A673 (cell line): ENCODE measurements at regions not wholly inside any gene's neighbourhood (a gene's known extent, or its start where the extent isn't known, plus 50 kb on each side); places are given as distances from the start of the nearest gene placed in this dataset.

Source experiments
- BruUV-seq: library from RNA; stranded (reverse); fragments of 400-500 nt; replicated peaks from 2 replicates; lab custom pipeline; 2021; lab: Mats Ljungman, UMichigan
- CTCF ChIA-PET: fragments of 300-600 bp; sonication (Branson Sonifier 250); formaldehyde crosslinking; loops from one replicate; lab custom pipeline; 2022; ENCODE audit warnings: antibody characterized with exemption; lab: Charles Lee
- POLR2A ChIA-PET: fragments of 300-600 bp; sonication (Branson Sonifier 250); formaldehyde crosslinking; loops from one replicate; lab custom pipeline; 2022; ENCODE audit warnings: antibody characterized with exemption; ENCODE audit not compliant: low non-redundant PET; lab: Charles Lee
- DNase-seq: peaks from one replicate; pipeline ENCODE4 v3.0.0-alpha.2; 2015; ENCODE audit warnings: low spot score
- H3K27ac ChIP-seq: fragments of 200-600 bp; sonication (generic); 2 replicates; pipeline ENCODE4 v1.5.1; 2016; ENCODE audit warnings: mixed run types, low read depth, mild to moderate bottlenecking, mixed read lengths, antibody characterized with exemption, low read length; ENCODE audit not compliant: poor library complexity, severe bottlenecking
- H3K27me3 ChIP-seq: fragments of 200-600 bp; sonication (generic); replicated peaks from 2 replicates; pipeline ENCODE4 v1.6.1; 2017; ENCODE audit warnings: mixed run types, low read depth, mild to moderate bottlenecking, mixed read lengths, antibody characterized with exemption, low read length; ENCODE audit not compliant: insufficient read depth, poor library complexity
- H3K36me3 ChIP-seq: fragments of 200-600 bp; sonication (generic); 2 replicates; pipeline ENCODE4 v1.6.1; 2016; ENCODE audit warnings: mixed run types, mild to moderate bottlenecking, mixed read lengths, antibody characterized with exemption, low read length; ENCODE audit not compliant: insufficient read depth, poor library complexity, severe bottlenecking
- H3K4me1 ChIP-seq: fragments of 200-600 bp; sonication (generic); 2 replicates; pipeline ENCODE4 v1.6.1; 2017; ENCODE audit warnings: mixed run types, mild to moderate bottlenecking, mixed read lengths, antibody characterized with exemption, low read length; ENCODE audit not compliant: insufficient read depth, poor library complexity, severe bottlenecking
- H3K4me3 ChIP-seq: fragments of 200-600 bp; sonication (generic); 2 replicates; pipeline ENCODE4 v1.5.1; 2016; ENCODE audit warnings: low read depth, mixed run types, mild to moderate bottlenecking, mixed read lengths, low read length; ENCODE audit not compliant: poor library complexity, severe bottlenecking
- H3K9me3 ChIP-seq: fragments of 200-600 bp; sonication (generic); 2 replicates; pipeline ENCODE4 v1.6.1; 2016; ENCODE audit warnings: mixed run types, low read depth, mild to moderate bottlenecking, mixed read lengths, antibody characterized with exemption, low read length; ENCODE audit not compliant: poor library complexity, severe bottlenecking
- EZH2 ChIP-seq: fragments of 200-600 bp; sonication (generic); IDR thresholded peaks from 2 replicates; pipeline ENCODE4 v1.6.1; 2017; ENCODE audit warnings: borderline replicate concordance, low read depth, mild to moderate bottlenecking, mixed read lengths, antibody characterized with exemption, low read length; ENCODE audit not compliant: poor library complexity, severe bottlenecking
- intact Hi-C: fragments of 100-400 bp; cut with micrococcal nuclease; formaldehyde crosslinking; loops from one replicate; pipeline ENCODE4 v1.10.0; 2022; ENCODE audit not compliant: unreplicated experiment
- TF ChIP-seq, protein P1 (sequence below): fragments of 300-800, 200-600 bp; sonication (generic); conservative IDR thresholded peaks from 2 replicates; pipeline ENCODE4 v1.5.1; 2017; ENCODE audit warnings: low read depth, mild to moderate bottlenecking, antibody characterized with exemption, low read length, moderate library complexity, mixed read lengths

DNA sequence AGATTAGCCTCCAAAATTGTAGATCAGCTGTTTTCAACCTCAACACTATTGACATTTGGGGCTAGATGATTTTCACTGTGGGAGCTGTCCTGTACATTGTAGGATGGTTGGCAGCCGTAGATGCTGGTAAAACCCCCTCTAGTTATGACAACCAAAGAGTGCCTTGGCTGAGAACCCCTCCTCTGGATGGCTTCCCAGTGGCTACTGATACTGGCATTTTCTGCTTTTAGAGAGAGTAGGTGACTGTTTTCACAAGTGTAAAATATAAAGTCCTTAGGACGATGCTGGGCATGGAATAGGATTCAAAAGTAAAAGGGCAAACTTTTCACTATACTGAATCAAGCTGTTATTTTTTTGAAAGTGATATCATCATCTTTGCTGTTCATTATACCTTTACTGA is 1048.8 kb upstream of the EEF2KMT start:
- ChIA-PET POLR2A (no interaction called here), CTCF (no interaction called here)
- intact Hi-C loops = no loop called here
- TF ChIP-seq, protein P1, sequence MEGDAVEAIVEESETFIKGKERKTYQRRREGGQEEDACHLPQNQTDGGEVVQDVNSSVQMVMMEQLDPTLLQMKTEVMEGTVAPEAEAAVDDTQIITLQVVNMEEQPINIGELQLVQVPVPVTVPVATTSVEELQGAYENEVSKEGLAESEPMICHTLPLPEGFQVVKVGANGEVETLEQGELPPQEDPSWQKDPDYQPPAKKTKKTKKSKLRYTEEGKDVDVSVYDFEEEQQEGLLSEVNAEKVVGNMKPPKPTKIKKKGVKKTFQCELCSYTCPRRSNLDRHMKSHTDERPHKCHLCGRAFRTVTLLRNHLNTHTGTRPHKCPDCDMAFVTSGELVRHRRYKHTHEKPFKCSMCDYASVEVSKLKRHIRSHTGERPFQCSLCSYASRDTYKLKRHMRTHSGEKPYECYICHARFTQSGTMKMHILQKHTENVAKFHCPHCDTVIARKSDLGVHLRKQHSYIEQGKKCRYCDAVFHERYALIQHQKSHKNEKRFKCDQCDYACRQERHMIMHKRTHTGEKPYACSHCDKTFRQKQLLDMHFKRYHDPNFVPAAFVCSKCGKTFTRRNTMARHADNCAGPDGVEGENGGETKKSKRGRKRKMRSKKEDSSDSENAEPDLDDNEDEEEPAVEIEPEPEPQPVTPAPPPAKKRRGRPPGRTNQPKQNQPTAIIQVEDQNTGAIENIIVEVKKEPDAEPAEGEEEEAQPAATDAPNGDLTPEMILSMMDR = no peak
- no peak for TF ChIP-seq EZH2
- Histone ChIP-seq H3K27me3 (no peaks in the 10 kb centered on the region), H3K9me3 (peaks cover 8% of the 10 kb centered on the region), H3K36me3 (no peaks in the 10 kb centered on the region), H3K4me3 (no peak overlapping the region), H3K4me1 (no peaks in the 10 kb centered on the region), H3K27ac (no peak overlapping the region)
- no peak for DNase-seq
- no TSS peak for BruUV-seq

DNA sequence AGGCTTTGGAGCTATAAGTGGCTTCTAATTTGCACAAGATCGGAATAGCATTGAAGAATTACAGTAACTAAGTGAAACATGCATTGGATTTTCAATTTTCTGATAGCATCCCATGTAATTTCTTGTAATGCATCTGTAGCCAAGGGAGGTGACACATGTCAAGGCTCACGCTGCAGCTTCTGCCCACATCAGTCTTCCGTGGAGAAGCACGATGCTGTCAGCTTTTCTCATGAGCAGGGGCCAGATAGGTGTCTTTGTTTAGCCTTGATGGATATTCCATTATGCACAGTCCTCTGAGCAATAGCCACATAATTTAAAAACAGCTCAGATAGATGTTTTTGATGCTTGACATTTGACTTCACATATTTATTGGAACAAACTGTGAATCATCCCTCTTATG is 1046.9 kb upstream of the EEF2KMT start:
- no peaks in the 10 kb centered on the region for H3K27me3 ChIP-seq
- no peak for DNase-seq
- no peak overlapping the region for H3K27ac ChIP-seq
- no peaks in the 10 kb centered on the region for H3K36me3 ChIP-seq
- TF ChIP-seq, protein P1 = no peak
- no peak for TF ChIP-seq EZH2
- peaks cover 8% of the 10 kb centered on the region for H3K9me3 ChIP-seq
- no TSS peak for BruUV-seq
- intact Hi-C loops = no loop called here
- POLR2A ChIA-PET = no interaction called here
- CTCF ChIA-PET = no interaction called here
- no peak overlapping the region for H3K4me3 ChIP-seq
- H3K4me1 ChIP-seq = no peaks in the 10 kb centered on the region

DNA sequence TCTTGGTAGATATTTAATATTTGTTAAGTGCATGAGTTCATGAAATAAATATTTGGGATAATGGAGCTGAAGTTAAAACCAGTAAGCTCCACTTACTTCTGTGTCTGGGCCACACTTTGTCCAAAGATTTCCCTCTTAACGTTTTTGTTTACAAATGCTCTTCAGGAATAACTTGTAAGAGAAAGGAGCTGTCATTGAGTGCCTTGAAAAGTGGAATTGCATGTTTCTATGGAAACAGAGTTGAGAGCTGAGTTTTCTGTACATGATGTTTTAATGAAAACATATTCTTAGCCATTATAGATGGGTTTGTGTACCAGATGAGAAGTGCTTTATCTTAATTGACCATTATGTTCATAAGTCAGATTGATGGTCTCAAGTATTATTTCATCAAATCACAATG is 1045.4 kb upstream of the EEF2KMT start:
- no peak overlapping the region for H3K27ac ChIP-seq
- peaks cover 5% of the 10 kb centered on the region for H3K9me3 ChIP-seq
- H3K4me1 ChIP-seq = no peaks in the 10 kb centered on the region
- no peaks in the 10 kb centered on the region for H3K27me3 ChIP-seq
- ChIA-PET CTCF (no interaction called here), POLR2A (no interaction called here)
- H3K4me3 ChIP-seq = no peak overlapping the region
- BruUV-seq = no TSS peak
- no peaks in the 10 kb centered on the region for H3K36me3 ChIP-seq
- DNase-seq = no peak
- intact Hi-C loops = no loop called here
- TF ChIP-seq, protein P1 = no peak
- TF ChIP-seq EZH2 = no peak
